NCI-H748 (cell line): ENCODE measurements at regions not wholly inside any gene's neighbourhood (a gene's known extent, or its start where the extent isn't known, plus 50 kb on each side); places are given as distances from the start of the nearest gene placed in this dataset.

Source experiments
- DNase-seq: peaks from one replicate; lab custom pipeline; 2025; ENCODE audit not compliant: unreplicated experiment; lab: John Stamatoyannopoulos, UW

- peak; percentile 89 for DNase-seq
These were observed 132.6 kb downstream of the ETS2 start for GRCh38 chr21:38938343-38938742.

GRCh38 chr21:38937844-38938243 lies 132.1 kb downstream of the ETS2 start:
- DNase-seq = no peak

GRCh38 chr21:38937286-38937790 lies 131.6 kb downstream of the ETS2 start:
- no peak for DNase-seq

GRCh38 chr21:38936240-38936639 lies 130.5 kb downstream of the ETS2 start:
- DNase-seq = no peak

GRCh38 chr21:38933731-38934130 lies 128.0 kb downstream of the ETS2 start:
- DNase-seq = no peak

- DNase-seq = no peak
These were observed 125.6 kb downstream of the ETS2 start for GRCh38 chr21:38931291-38931690.

- DNase-seq = no peak
These were observed 125.1 kb downstream of the ETS2 start for GRCh38 chr21:38930853-38931252.

- no peak for DNase-seq
These were observed 124.3 kb downstream of the ETS2 start for GRCh38 chr21:38930066-38930465.

GRCh38 chr21:38929652-38930051 lies 123.9 kb downstream of the ETS2 start:
- no peak for DNase-seq

- no peak for DNase-seq
These were observed 123.4 kb downstream of the ETS2 start for GRCh38 chr21:38929142-38929541.

- DNase-seq = no peak
These were observed 122.0 kb downstream of the ETS2 start for GRCh38 chr21:38927776-38928175.

GRCh38 chr21:38925923-38926322 lies 120.2 kb downstream of the ETS2 start:
- DNase-seq = no peak

- no peak for DNase-seq
These were observed 119.7 kb downstream of the ETS2 start for GRCh38 chr21:38925478-38925877.

GRCh38 chr21:38924954-38925353 lies 119.2 kb downstream of the ETS2 start:
- no peak for DNase-seq

GRCh38 chr21:38923429-38923828 lies 117.7 kb downstream of the ETS2 start:
- no peak for DNase-seq

- DNase-seq = no peak
These were observed 116.9 kb downstream of the ETS2 start for GRCh38 chr21:38922474-38923235.

GRCh38 chr21:38921511-38922251 lies 116.0 kb downstream of the ETS2 start:
- DNase-seq = no peak

- peak; percentile 9 for DNase-seq
These were observed 115.1 kb downstream of the ETS2 start for GRCh38 chr21:38920631-38921398.

GRCh38 chr21:38918607-38919346 lies 113.0 kb downstream of the ETS2 start:
- DNase-seq = no peak

- DNase-seq = peak; percentile 96
These were observed 111.5 kb downstream of the ETS2 start for GRCh38 chr21:38917043-38917774.
